ACC112 (cell line): ENCODE measurements at regions not wholly inside any gene's neighbourhood (a gene's known extent, or its start where the extent isn't known, plus 50 kb on each side); places are given as distances from the start of the nearest gene placed in this dataset.

Experiments used
- H2AFZ ChIP-seq: fragments of 200-600 bp; sonication (generic); one replicate; pipeline ENCODE4 v1.6.0; 2017; ENCODE audit warnings: antibody characterized with exemption, low read length; ENCODE audit not compliant: unreplicated experiment
- H3K27ac ChIP-seq: fragments of 200-600 bp; sonication (generic); 2 replicates; pipeline ENCODE4 v1.5.1; 2014; ENCODE audit warnings: low read depth, mild to moderate bottlenecking, antibody characterized with exemption, low read length, moderate library complexity
- H3K27me3 ChIP-seq: fragments of 200-600 bp; sonication (generic); 2 replicates; pipeline ENCODE4 v1.6.1; 2014; ENCODE audit warnings: mild to moderate bottlenecking, antibody characterized with exemption, low read length, moderate library complexity, mixed read lengths; ENCODE audit not compliant: insufficient read depth
- H3K36me3 ChIP-seq: fragments of 200-600 bp; sonication (generic); 2 replicates; pipeline ENCODE4 v1.6.1; 2016; ENCODE audit warnings: mild to moderate bottlenecking, antibody characterized with exemption, low read length, moderate library complexity, mixed read lengths; ENCODE audit not compliant: insufficient read depth
- H3K4me1 ChIP-seq: fragments of 200-600 bp; sonication (generic); one replicate; pipeline ENCODE4 v1.6.1; 2016; ENCODE audit warnings: low read length, mixed read lengths; ENCODE audit not compliant: insufficient read depth, unreplicated experiment, control insufficient read depth
- H3K4me3 ChIP-seq: fragments of 200-600 bp; sonication (generic); 2 replicates; pipeline ENCODE4 v1.5.1; 2014; ENCODE audit warnings: mild to moderate bottlenecking, low read depth, low read length
- H3K79me2 ChIP-seq: fragments of 200-600 bp; sonication (generic); one replicate; pipeline ENCODE4 v1.6.0; 2016; ENCODE audit warnings: low read length; ENCODE audit not compliant: control insufficient read depth, unreplicated experiment, insufficient read depth

DNA sequence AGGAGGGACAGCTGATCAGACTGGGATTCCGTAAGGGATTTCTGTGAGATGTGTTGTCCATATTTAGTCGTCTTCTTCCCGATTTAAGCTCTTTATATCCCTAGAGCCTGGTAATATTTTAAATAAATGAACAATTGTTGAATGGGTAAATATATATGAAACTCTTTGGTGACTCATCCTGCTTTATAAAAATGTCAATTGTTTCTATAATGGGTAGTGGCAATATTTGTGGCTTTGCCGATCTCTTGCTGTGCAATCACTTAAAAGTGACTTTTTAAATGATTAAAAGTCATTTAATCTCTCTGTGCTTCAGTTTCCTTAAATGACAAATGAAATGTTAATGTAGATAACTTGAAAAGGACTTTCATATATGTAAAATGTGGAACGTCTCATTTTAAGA is 339.2 kb downstream of the RNF144A start:
- Histone ChIP-seq H3K79me2 (no peaks in the 10 kb centered on the region), H3K4me1 (no peaks in the 10 kb centered on the region), H2AFZ (no peak overlapping the region), H3K27me3 (peaks cover 4% of the 10 kb centered on the region; the same call in 1 of the 2 replicates), H3K36me3 (no peaks in the 10 kb centered on the region), H3K27ac (no peak overlapping the region), H3K4me3 (no peak overlapping the region)

DNA sequence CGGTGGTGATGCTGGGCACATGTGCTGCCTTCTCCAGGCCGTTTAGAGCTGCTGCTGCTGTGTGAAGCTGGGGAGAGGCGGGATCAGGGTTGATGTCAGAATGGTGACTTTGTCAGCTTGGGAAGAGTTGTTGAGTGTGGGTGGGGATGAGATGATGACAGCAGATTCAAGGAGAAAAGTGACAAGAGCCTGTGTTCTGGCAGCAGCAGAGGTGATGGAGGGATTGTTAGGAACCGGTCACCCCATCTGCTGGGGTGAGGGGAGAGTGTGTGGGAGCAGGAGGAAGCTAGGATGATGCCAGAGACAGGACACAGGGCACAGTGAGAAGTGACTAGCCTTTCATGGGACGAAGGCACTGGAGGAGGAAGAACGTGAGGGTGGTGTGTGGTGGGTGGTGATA is 345.5 kb downstream of the RNF144A start:
- no peaks in the 10 kb centered on the region for H3K36me3 ChIP-seq
- no peaks in the 10 kb centered on the region for H3K4me1 ChIP-seq
- no peak overlapping the region for H3K4me3 ChIP-seq
- no peaks in the 10 kb centered on the region for H3K79me2 ChIP-seq
- no peak overlapping the region for H3K27ac ChIP-seq
- H3K27me3 ChIP-seq: no peaks in the 10 kb centered on the region
- no peak overlapping the region for H2AFZ ChIP-seq

DNA sequence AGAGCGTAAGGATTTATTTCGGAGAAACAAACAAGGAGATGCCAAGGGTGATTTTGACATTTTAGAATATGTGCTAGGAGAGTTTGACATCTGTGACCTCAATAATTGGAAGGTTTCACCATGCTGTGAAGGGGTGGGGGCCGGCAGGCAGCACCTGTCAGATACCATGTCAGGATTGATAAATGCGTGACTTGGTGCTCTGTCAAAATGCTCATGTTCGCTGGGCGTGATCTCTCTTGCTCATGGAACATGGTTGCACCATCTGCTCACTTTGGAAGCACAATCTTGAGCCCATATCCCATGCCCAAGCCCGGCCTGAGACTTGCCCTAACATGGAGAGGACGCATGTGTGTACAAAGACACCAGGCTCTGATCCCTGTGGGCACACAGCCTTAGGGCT is 347.6 kb downstream of the RNF144A start:
- H2AFZ ChIP-seq: no peak overlapping the region
- no peaks in the 10 kb centered on the region for H3K4me1 ChIP-seq
- no peaks in the 10 kb centered on the region for H3K36me3 ChIP-seq
- H3K79me2 ChIP-seq: no peaks in the 10 kb centered on the region
- H3K27ac ChIP-seq: no peak overlapping the region
- H3K4me3 ChIP-seq: no peak overlapping the region
- H3K27me3 ChIP-seq: no peaks in the 10 kb centered on the region

DNA sequence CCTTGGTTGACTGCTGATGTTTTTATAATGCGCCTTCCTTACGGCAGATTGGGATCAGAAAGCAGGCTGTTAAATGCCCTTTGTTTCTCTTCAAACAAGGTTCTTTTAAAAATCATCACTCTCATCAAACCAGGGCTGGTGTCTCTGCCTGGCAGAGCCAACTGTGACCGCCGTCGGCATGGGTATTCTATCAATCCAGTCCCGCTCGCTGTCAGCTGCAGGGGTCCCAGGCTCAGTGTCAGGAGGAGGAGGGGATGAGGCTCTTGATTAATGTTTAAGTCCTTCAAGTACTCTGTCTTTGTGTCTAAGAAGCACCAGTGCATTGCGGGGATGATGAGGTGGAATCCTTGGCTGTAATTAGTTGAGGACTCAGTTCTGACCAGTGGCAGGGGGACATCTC is 348.1 kb downstream of the RNF144A start:
- Histone ChIP-seq H3K4me1 (no peaks in the 10 kb centered on the region), H3K27ac (no peak overlapping the region), H3K27me3 (no peaks in the 10 kb centered on the region), H2AFZ (no peak overlapping the region), H3K79me2 (no peaks in the 10 kb centered on the region), H3K36me3 (no peaks in the 10 kb centered on the region), H3K4me3 (no peak overlapping the region)

DNA sequence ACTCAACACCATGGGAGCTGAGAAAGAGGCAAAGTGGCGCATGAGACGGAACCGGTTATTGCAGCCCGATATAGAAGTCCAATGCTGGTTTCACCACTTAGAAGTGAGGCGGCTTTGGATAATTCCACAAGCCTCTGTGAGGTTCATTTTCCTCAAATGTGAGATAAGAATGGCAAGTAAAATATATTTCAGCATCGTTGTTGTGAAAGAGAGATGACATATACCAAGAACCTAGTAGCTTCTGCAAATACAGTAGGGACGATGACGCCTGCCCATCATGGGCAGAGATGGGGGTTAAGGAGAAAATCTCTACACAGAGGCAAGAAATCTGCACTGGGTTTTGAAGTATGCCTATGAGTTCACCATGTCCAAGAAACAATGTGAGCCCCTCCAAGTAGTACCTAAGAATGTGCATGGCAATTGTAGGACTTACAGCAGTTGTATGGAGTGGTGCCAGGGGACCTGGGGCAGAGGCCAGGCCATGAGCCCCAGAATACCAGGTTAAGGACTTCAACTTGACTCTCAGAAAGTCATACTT is 352.0 kb downstream of the RNF144A start:
- H3K27ac ChIP-seq: no peak overlapping the region
- no peaks in the 10 kb centered on the region for H3K27me3 ChIP-seq
- H2AFZ ChIP-seq: no peak overlapping the region
- H3K36me3 ChIP-seq: no peaks in the 10 kb centered on the region
- no peaks in the 10 kb centered on the region for H3K79me2 ChIP-seq
- H3K4me1 ChIP-seq: no peaks in the 10 kb centered on the region
- no peak overlapping the region for H3K4me3 ChIP-seq

DNA sequence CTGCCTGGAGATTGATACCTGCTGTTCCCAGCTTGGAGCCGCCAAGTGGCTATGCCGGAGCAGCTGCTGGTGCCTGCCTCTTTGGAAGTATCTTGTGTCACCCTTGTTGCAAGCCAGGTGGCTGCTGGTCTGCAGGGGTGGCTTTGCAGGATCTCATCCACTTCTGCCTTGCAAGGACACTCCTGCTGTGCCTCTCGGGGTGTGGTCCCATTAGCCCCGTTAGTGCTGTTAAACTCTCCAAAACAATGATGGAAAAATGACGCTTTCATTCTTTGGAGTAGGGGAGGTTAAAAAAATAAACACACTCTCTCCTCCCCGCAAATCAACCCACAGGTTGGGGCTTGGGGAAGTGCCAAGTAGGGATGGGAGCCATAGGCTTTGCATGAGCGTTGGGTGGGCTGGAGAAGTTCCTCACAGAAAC is 352.8 kb downstream of the RNF144A start:
- H3K4me3 ChIP-seq: no peak overlapping the region
- H2AFZ ChIP-seq: no peak overlapping the region
- H3K36me3 ChIP-seq: no peaks in the 10 kb centered on the region
- H3K4me1 ChIP-seq: no peaks in the 10 kb centered on the region
- no peak overlapping the region for H3K27ac ChIP-seq
- no peaks in the 10 kb centered on the region for H3K79me2 ChIP-seq
- no peaks in the 10 kb centered on the region for H3K27me3 ChIP-seq

DNA sequence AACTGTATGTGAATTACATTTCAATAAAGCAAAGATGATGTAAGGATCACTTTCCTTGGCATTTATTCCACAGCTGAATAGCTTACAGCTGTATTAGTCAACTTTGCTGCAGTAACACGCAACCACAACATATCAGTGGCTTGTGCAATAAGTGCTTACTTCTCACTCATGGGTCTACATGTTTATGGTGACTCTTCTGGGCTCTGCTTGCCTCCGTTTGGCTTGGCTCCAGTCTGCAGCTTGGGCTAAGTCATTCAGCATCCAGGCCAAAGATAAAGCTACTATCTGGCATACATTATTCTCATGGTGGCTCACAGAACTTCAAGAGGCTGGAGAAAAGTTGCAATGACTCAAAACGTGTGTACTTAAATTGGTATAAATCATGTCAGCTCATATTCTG is 355.0 kb downstream of the RNF144A start:
- Histone ChIP-seq H3K4me3 (no peak overlapping the region), H3K36me3 (no peaks in the 10 kb centered on the region), H3K79me2 (no peaks in the 10 kb centered on the region), H2AFZ (no peak overlapping the region), H3K27me3 (no peaks in the 10 kb centered on the region), H3K4me1 (no peaks in the 10 kb centered on the region), H3K27ac (no peak overlapping the region)

DNA sequence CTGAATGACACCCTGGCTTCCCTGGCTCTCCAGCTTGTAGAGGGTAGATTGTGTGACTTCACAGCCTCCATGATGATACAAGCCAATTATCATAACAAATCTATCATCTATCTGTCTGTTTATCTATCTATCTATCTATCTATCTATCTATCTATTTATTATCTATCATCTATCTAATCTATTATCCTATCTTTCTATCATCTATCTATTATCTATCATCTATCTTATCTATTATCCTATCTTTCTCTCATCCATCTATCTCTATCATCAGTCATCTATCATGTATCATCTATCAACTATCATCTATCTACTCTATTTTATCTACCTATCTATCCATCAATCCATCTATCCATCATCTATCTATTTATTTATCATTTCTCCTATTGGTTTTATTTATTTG is 361.8 kb downstream of the RNF144A start:
- Histone ChIP-seq H3K27me3 (no peaks in the 10 kb centered on the region), H3K4me3 (no peak overlapping the region), H3K36me3 (no peaks in the 10 kb centered on the region), H3K79me2 (no peaks in the 10 kb centered on the region), H2AFZ (no peak overlapping the region), H3K27ac (no peak overlapping the region), H3K4me1 (no peaks in the 10 kb centered on the region)

DNA sequence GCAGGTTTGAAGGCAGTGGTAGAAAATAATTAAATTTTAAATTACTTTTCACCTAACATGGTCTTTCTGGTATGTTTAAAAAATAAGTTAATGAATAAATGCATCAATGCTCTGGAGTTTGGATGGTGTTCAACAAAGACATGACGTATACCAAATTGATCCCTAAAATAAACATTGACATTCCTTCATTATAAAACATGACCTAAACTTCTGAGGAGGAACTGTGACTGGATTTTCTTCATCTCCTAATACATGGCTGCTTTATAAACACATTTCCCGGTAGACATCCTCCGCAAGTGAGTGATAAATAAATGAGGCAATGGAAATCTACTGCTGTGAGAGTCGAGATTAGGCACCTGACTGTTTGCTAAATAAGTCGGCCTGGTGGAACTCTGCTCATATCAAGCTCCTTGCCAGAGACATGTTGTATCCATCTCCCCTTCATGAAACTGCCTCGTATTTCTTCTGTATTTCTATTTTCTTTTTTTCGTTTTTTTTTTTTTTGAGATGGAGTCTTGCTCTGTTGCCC is 362.3 kb downstream of the RNF144A start:
- Histone ChIP-seq H3K79me2 (no peaks in the 10 kb centered on the region), H3K27me3 (no peaks in the 10 kb centered on the region), H2AFZ (no peak overlapping the region), H3K36me3 (no peaks in the 10 kb centered on the region), H3K4me3 (no peak overlapping the region), H3K27ac (no peak overlapping the region), H3K4me1 (no peaks in the 10 kb centered on the region)

DNA sequence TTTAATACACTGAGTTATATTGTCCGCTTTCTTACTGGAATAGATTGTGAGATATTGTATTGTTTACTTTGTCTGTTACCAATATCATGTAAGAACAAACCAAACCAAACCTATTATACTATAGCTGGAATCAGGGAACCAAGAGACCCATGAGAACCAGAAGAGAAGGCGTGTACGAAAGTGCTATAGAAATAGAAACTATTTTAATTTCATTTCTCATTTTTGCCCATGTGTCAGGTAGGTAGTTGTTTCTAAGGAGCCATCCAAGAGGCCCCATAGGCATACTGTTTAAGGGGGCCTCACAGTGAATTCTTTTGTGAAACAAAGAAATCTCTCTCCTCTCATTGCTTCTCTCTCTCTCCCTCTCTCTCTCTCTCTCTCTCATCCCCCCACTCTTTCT is 363.6 kb downstream of the RNF144A start:
- H3K27ac ChIP-seq: no peak overlapping the region
- no peak overlapping the region for H2AFZ ChIP-seq
- H3K79me2 ChIP-seq: no peaks in the 10 kb centered on the region
- no peak overlapping the region for H3K4me3 ChIP-seq
- no peaks in the 10 kb centered on the region for H3K36me3 ChIP-seq
- no peaks in the 10 kb centered on the region for H3K27me3 ChIP-seq
- H3K4me1 ChIP-seq: no peaks in the 10 kb centered on the region

DNA sequence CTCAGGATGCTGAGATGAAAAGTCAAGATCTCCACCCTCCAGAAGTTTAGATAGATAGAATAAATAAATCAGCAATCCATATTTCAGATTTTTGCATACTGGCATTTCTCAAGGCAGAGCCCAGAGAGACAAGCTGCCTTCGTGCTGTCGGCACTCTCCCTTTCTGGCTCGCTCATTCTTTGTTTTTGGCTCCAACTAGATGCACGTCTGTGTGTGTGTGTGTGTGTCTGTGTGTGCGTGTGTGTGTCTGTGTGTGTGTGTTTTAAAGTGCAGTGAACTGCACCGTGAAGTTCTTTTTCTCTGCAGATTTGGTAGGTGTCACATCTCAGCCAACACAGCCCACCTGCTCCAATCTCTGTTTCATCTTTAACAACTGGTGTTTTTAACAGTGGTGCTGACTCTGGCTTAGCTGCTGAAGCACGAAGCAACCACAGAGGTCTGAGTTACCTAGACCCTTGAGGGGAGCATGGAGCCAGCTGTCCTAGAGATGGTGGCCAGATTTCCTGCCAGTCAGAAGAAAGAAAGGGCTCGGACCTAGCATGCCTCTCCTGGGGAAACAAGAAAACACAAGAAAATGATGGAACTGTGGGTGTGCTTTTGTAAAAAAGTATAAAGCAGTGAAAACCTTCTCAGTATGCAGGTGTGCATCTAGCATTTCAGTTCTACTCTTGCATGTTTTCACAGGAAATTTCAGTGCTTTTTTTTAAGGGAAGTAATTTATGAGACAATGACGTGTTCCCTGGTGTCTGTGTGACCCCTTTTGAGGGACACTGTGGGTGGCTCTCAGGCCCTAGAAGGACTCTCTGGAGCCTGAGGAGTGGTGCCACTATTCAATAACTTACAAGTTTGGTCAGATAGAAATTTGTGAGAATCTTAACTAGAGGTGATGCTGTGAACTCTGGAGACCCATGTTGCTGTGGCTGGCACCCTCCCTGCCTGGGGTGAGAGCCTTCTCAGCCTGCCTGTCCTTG is 364.3 kb downstream of the RNF144A start:
- Histone ChIP-seq H3K79me2 (no peaks in the 10 kb centered on the region), H3K4me1 (no peaks in the 10 kb centered on the region), H2AFZ (no peak overlapping the region), H3K27ac (no peak overlapping the region), H3K4me3 (no peak overlapping the region), H3K36me3 (no peaks in the 10 kb centered on the region), H3K27me3 (no peaks in the 10 kb centered on the region)
